ENCODE measurements at regions not wholly inside any gene's neighbourhood (a gene's known extent, or its start where the extent isn't known, plus 50 kb on each side); places are given as distances from the start of the nearest gene placed in this dataset.

DNA sequence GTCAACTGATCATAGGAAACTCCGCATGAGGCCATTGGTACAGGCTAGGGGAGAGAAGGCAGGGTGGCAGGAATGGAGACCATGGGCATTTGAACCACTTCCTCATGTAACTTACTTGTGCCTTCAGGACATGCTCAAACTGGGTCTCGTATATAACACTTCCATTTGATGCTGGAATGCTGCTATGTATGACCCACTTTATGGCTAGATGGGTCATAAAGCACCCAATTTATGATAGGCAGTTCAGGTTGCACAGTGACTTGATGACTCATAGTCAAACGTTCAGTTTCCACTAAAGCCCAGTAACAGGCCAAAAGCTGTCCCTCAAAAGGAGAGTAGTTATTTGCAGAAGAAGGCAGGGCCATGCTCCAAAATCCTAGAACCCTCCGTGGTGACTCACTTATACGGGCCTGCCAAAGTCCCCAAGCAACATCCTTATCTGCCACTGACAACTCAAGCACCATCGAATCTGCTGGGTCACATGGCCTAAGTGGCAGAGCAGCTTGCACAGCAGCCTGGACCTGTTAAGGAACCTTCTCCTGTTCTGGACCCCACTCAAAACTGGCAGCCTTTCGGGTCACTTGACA lies 236.4 kb downstream of the ZC4H2 start:
- TF ChIP-seq, protein P1, sequence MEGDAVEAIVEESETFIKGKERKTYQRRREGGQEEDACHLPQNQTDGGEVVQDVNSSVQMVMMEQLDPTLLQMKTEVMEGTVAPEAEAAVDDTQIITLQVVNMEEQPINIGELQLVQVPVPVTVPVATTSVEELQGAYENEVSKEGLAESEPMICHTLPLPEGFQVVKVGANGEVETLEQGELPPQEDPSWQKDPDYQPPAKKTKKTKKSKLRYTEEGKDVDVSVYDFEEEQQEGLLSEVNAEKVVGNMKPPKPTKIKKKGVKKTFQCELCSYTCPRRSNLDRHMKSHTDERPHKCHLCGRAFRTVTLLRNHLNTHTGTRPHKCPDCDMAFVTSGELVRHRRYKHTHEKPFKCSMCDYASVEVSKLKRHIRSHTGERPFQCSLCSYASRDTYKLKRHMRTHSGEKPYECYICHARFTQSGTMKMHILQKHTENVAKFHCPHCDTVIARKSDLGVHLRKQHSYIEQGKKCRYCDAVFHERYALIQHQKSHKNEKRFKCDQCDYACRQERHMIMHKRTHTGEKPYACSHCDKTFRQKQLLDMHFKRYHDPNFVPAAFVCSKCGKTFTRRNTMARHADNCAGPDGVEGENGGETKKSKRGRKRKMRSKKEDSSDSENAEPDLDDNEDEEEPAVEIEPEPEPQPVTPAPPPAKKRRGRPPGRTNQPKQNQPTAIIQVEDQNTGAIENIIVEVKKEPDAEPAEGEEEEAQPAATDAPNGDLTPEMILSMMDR (IDR thresholded peaks at IDR 0.05; ENCODE audit: low read depth, low read length) = no peak
- TF ChIP-seq POLR2A (IDR thresholded peaks at IDR 0.05; ENCODE audit: extremely low read depth, insufficient read length) = no peak

Measured in NB4 (cell line).